Transverse colon (tissue), 4 donors: ENCODE measurements at regions not wholly inside any gene's neighbourhood (a gene's known extent, or its start where the extent isn't known, plus 50 kb on each side); places are given as distances from the start of the nearest gene placed in this dataset.

Source experiments
- DNase-seq: peaks from one replicate; pipeline ENCODE4 v3.0.0-alpha.2; 2019
- H3K27ac ChIP-seq, 4 donors: fragments of 200-600 bp; sonication (generic); 2 replicates each; pipeline ENCODE4 v1.5.1; 2016 to 2018; ENCODE audit warnings: inconsistent platforms in 4 of 4
- H3K27me3 ChIP-seq: fragments of 200-600 bp; sonication (generic); 2 replicates; pipeline ENCODE4 v1.5.1; 2017; ENCODE audit warnings: inconsistent platforms
- H3K36me3 ChIP-seq, 4 donors: fragments of 200-600 bp; sonication (generic); 2 replicates each; pipeline ENCODE4 v1.5.1; 2017 to 2019; ENCODE audit warnings: inconsistent platforms in 4 of 4
- H3K4me1 ChIP-seq, 4 donors: fragments of 200-600 bp; sonication (generic); 2 replicates each; pipeline ENCODE4 v1.5.1; 2017 to 2020; ENCODE audit warnings: inconsistent platforms in 4 of 4
- H3K4me3 ChIP-seq, 4 donors: fragments of 200-600 bp; sonication (generic); 1 replicate in 1 of 4; 2 replicates in 3 of 4; pipeline versions ENCODE4 v1.5.1 to v1.6.1; 2017 to 2019; ENCODE audit warnings: inconsistent platforms in 4 of 4
- H3K9me3 ChIP-seq, 2 donors: fragments of 200-600 bp; sonication (generic); 2 replicates each; pipeline ENCODE4 v1.5.1; 2017 to 2019; ENCODE audit warnings: inconsistent platforms in 2 of 2
- EP300 ChIP-seq: sonication (generic); formaldehyde crosslinking; IDR thresholded peaks from one replicate; pipeline ENCODE4 v1.6.1; 2017; ENCODE audit warnings: antibody characterized with exemption, low read depth
- POLR2A ChIP-seq: fragments of 450-650 bp; IDR thresholded peaks from one replicate; pipeline ENCODE4 v1.6.1; 2016; ENCODE audit warnings: antibody characterized with exemption, mild to moderate bottlenecking, moderate library complexity
- POLR2AphosphoS5 ChIP-seq, 3 donors: sonication (generic); formaldehyde crosslinking; IDR thresholded peaks; one replicate each; pipeline ENCODE4 v1.6.1; 2016; ENCODE audit warnings: antibody characterized with exemption in 3 of 3
- WGBS, 2 donors: methylation state at CpG; one replicate each; pipeline ENCODE4 v1.1.5; 2018; ENCODE audit warnings: low coverage in 1 of 2; 5-methylcytosine and 5-hydroxymethylcytosine counted together
- in situ Hi-C, 4 donors: fragments of 200-750 bp; cut with MboI; loops; one replicate each; pipeline versions ENCODE4 v1.15.0 to v1.15.1; 2017; ENCODE audit warnings: low sequenced_read_pairs in 3 of 4, low pct_ligation_motif_present in 1 of 4, low pct_unique_long_range_greater_than_20kb in 1 of 4
- intact Hi-C: fragments of 100-400 bp; cut with DNase I; formaldehyde crosslinking; loops from one replicate; pipeline ENCODE4 v1.15.1; 2023; ENCODE audit warnings: low total_unique reads
- TF ChIP-seq, protein P1 (sequence below), 5 experiments: fragments of 200-600 bp in 3 of 5; fragments of 450-650 bp in 2 of 5; sonication (generic) in 3 of 5; IDR thresholded peaks; 1 replicate in 2 of 5; 2 replicates in 3 of 5; pipeline ENCODE4 v1.5.1; 2016 to 2017; ENCODE audit warnings: antibody characterized with exemption in 5 of 5, inconsistent platforms in 3 of 5, mild to moderate bottlenecking in 2 of 5, moderate library complexity in 1 of 5

DNA sequence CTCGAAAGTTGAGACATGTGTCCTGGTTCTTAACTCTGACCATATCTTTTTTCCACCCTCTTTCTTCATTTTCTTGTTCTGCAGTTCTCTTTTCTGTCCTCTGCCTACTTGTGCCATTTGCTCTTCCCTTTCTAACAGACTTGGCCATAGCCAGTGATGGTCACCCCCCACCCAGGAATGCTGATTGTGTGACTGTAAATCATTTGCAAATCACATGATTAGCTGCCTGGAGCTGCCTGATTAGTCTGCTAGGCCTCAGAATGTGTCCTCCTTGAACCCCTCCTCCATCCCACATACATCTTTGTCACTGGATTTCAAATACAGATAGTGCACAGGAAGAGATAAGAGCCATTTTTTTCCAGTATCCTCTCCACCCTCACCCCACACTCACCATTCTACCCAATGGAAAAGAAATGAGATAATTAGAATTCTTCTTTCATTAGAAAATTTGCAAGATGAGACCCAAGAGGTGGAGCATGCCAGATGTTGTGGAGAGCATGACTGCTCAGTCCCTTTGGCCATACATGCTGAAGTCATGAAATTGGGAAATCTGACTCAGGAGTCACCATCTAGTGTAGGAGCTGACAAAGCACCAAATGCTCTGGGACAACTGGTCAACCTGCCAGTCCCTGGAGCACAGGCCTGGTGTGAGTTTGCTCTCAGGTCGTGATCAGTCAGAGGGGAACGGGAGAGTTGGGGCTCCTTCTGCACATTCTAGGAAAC is 538.2 kb downstream of the CCDC171 start:
- Histone ChIP-seq H3K9me3 (no peaks in the 10 kb centered on the region), H3K27me3 (no peaks in the 10 kb centered on the region), H3K4me3 (no peak overlapping the region), H3K4me1 (peaks cover 0 to 6% (median 0%) of the 10 kb centered on the region in 4 donors), H3K36me3 (no peaks in the 10 kb centered on the region), H3K27ac (no peak overlapping the region)
- DNase-seq: no peak
- in situ Hi-C loops (no loop called here), intact Hi-C loops (no loop called here)
- 81 to 92% methylated on average over 3 of the region's 3 CpGs for WGBS, 2 donors
- TF ChIP-seq EP300: no peak
- TF ChIP-seq POLR2A: no peak
- no peak for TF ChIP-seq POLR2AphosphoS5 (IDR thresholded peaks at IDR 0.05)
- TF ChIP-seq, protein P1, sequence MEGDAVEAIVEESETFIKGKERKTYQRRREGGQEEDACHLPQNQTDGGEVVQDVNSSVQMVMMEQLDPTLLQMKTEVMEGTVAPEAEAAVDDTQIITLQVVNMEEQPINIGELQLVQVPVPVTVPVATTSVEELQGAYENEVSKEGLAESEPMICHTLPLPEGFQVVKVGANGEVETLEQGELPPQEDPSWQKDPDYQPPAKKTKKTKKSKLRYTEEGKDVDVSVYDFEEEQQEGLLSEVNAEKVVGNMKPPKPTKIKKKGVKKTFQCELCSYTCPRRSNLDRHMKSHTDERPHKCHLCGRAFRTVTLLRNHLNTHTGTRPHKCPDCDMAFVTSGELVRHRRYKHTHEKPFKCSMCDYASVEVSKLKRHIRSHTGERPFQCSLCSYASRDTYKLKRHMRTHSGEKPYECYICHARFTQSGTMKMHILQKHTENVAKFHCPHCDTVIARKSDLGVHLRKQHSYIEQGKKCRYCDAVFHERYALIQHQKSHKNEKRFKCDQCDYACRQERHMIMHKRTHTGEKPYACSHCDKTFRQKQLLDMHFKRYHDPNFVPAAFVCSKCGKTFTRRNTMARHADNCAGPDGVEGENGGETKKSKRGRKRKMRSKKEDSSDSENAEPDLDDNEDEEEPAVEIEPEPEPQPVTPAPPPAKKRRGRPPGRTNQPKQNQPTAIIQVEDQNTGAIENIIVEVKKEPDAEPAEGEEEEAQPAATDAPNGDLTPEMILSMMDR (IDR thresholded peaks at IDR 0.05): no peak

GRCh38 chr9:16092142-16093091 is 539.6 kb downstream of the CCDC171 start:
- no peak for DNase-seq
- TF ChIP-seq POLR2AphosphoS5 (IDR thresholded peaks at IDR 0.05) (no peak), EP300 (no peak)
- TF ChIP-seq, protein P1 (IDR thresholded peaks at IDR 0.05): no peak
- H3K36me3 ChIP-seq: no peaks in the 10 kb centered on the region
- no peaks in the 10 kb centered on the region for H3K9me3 ChIP-seq
- in situ Hi-C loops (no loop called here), intact Hi-C loops (no loop called here)
- no peak overlapping the region for H3K4me3 ChIP-seq
- 20 to 55% methylated on average over 1 to 12 of the region's 12 CpGs for WGBS, 2 donors
- no peak overlapping the region for H3K27ac ChIP-seq
- no peaks in the 10 kb centered on the region for H3K27me3 ChIP-seq
- peaks cover 0 to 6% (median 0%) of the 10 kb centered on the region in 4 donors for H3K4me1 ChIP-seq

- WGBS, 2 donors: 85% methylated on average over 5 of the region's 5 CpGs; no CpG with 5 or more reads in 1 of the 2 donors
- no peaks in the 10 kb centered on the region for H3K9me3 ChIP-seq
- H3K27ac ChIP-seq: no peak overlapping the region
- peaks cover 0 to 6% (median 0%) of the 10 kb centered on the region in 4 donors for H3K4me1 ChIP-seq
- no peak for DNase-seq
- H3K27me3 ChIP-seq: no peaks in the 10 kb centered on the region
- no peaks in the 10 kb centered on the region for H3K36me3 ChIP-seq
- H3K4me3 ChIP-seq: no peak overlapping the region
- intact Hi-C loops (no loop called here), in situ Hi-C loops (no loop called here)
- TF ChIP-seq, protein P1 (IDR thresholded peaks at IDR 0.05): no peak
- no peak for TF ChIP-seq POLR2AphosphoS5 (IDR thresholded peaks at IDR 0.05)
- TF ChIP-seq POLR2A: no peak
- no peak for TF ChIP-seq EP300
These were observed 545.5 kb downstream of the CCDC171 start for GRCh38 chr9:16098306-16098705.
